WTC11 (cell line): ENCODE measurements at regions not wholly inside any gene's neighbourhood (a gene's known extent, or its start where the extent isn't known, plus 50 kb on each side); places are given as distances from the start of the nearest gene placed in this dataset.

Experiments used
- ATAC-seq: fragments of 200-7000 bp; cut with Tn5 transposase; 2 replicates; pipeline ENCODE4 v1.10.0; 2021; ENCODE audit warnings: mild to moderate bottlenecking, moderate library complexity
- CTCF ChIA-PET: fragments of 300-600 bp; sonication (Branson Sonifier 250); formaldehyde crosslinking; loops from one replicate; lab custom pipeline; 2021; ENCODE audit warnings: antibody characterized with exemption; lab: Charles Lee
- POLR2A ChIA-PET: fragments of 350-600 bp; sonication (Branson Sonifier 250); formaldehyde crosslinking; loops from one replicate; lab custom pipeline; 2021; ENCODE audit warnings: antibody characterized with exemption; lab: Charles Lee
- DNase-seq: peaks from one replicate; pipeline ENCODE4 v3.0.0; 2021; ENCODE audit warnings: low spot score
- H3K27ac Mint-ChIP-seq: 2 replicates; pipeline ENCODE4 v1.8.0; 2021; ENCODE audit warnings: mixed read lengths
- H3K27me3 Mint-ChIP-seq: 2 replicates; pipeline ENCODE4 v1.8.0; 2021; ENCODE audit warnings: low read depth, mild to moderate bottlenecking, moderate library complexity, mixed read lengths
- H3K36me3 Mint-ChIP-seq: 2 replicates; pipeline ENCODE4 v1.8.0; 2021; ENCODE audit warnings: mixed read lengths
- H3K4me1 Mint-ChIP-seq: 2 replicates; pipeline ENCODE4 v1.8.0; 2022; ENCODE audit warnings: mixed read lengths
- H3K4me3 Mint-ChIP-seq: 2 replicates; pipeline ENCODE4 v1.8.0; 2021; ENCODE audit warnings: mild to moderate bottlenecking, moderate library complexity, mixed read lengths
- H3K9me3 Mint-ChIP-seq: 2 replicates; pipeline ENCODE4 v1.8.0; 2021; ENCODE audit warnings: mixed read lengths
- ATF1 ChIP-seq: sonication (generic); formaldehyde crosslinking; IDR thresholded peaks from 2 replicates; pipeline ENCODE4 v1.8.1; 2023; ENCODE audit warnings: mild to moderate bottlenecking, moderate library complexity, missing genetic modification reagents
- CREM ChIP-seq: sonication (generic); formaldehyde crosslinking; IDR thresholded peaks from 2 replicates; pipeline ENCODE4 v1.8.1; 2022; ENCODE audit warnings: mild to moderate bottlenecking, missing genetic modification reagents, moderate library complexity
- FOXK1 ChIP-seq: sonication (generic); formaldehyde crosslinking; IDR thresholded peaks from 2 replicates; pipeline ENCODE4 v1.8.0; 2022; ENCODE audit warnings: mild to moderate bottlenecking, moderate library complexity, missing genetic modification reagents
- GRHL2 ChIP-seq: fragments of 250-450 bp; sonication (Bioruptor Pico); IDR thresholded peaks from 2 replicates; pipeline ENCODE4 v1.8.0; 2022; ENCODE audit warnings: mild to moderate bottlenecking, moderate library complexity; ENCODE audit not compliant: insufficient replicate concordance, severe bottlenecking
- GTF2I ChIP-seq: fragments of 250-450 bp; sonication (Bioruptor Pico); conservative IDR thresholded peaks from 2 replicates; pipeline ENCODE4 v1.4.0; 2021; ENCODE audit warnings: mild to moderate bottlenecking
- HMGA2 ChIP-seq: fragments of 250-450 bp; sonication (Bioruptor Pico); IDR thresholded peaks from 2 replicates; pipeline ENCODE4 v1.4.0; 2021; ENCODE audit warnings: mild to moderate bottlenecking, moderate library complexity
- RORB ChIP-seq: fragments of 250-450 bp; sonication (Bioruptor Pico); IDR thresholded peaks from 2 replicates; pipeline ENCODE4 v1.9.0; 2021; ENCODE audit warnings: mild to moderate bottlenecking
- TEAD1 ChIP-seq: sonication (generic); formaldehyde crosslinking; IDR thresholded peaks from 2 replicates; pipeline ENCODE4 v1.8.0; 2022; ENCODE audit warnings: mild to moderate bottlenecking, missing genetic modification reagents
- TP53 ChIP-seq: sonication (generic); formaldehyde crosslinking; IDR thresholded peaks from 2 replicates; pipeline ENCODE4 v1.8.1; 2023; ENCODE audit warnings: mild to moderate bottlenecking, missing genetic modification reagents
- ZNF232 ChIP-seq: sonication (generic); formaldehyde crosslinking; IDR thresholded peaks from 2 replicates; pipeline ENCODE4 v1.8.0; 2022; ENCODE audit warnings: mild to moderate bottlenecking, missing genetic modification reagents
- TF ChIP-seq, protein P1 (sequence below): fragments of 250-450 bp; sonication (Bioruptor Pico); IDR thresholded peaks from 2 replicates; pipeline ENCODE4 v1.9.0; 2021; ENCODE audit warnings: moderate library complexity, mild to moderate bottlenecking, inconsistent platforms, borderline replicate concordance
- TF ChIP-seq, protein P2 (sequence below): sonication (generic); formaldehyde crosslinking; IDR thresholded peaks from 2 replicates; pipeline ENCODE4 v1.8.1; 2023; ENCODE audit warnings: mild to moderate bottlenecking, missing genetic modification reagents
- TF ChIP-seq, protein P3 (sequence below): fragments of 250-450 bp; sonication (Bioruptor Pico); IDR thresholded peaks from 2 replicates; pipeline ENCODE4 v2.1.2; 2022; ENCODE audit warnings: mild to moderate bottlenecking, moderate library complexity
- TF ChIP-seq, protein P4 (sequence below): sonication (generic); formaldehyde crosslinking; IDR thresholded peaks from 2 replicates; pipeline ENCODE4 v1.8.1; 2023; ENCODE audit warnings: mild to moderate bottlenecking, missing genetic modification reagents, borderline replicate concordance
- TF ChIP-seq, protein P5 (sequence below): sonication (generic); formaldehyde crosslinking; IDR thresholded peaks from 2 replicates; pipeline ENCODE4 v1.8.0; 2023; ENCODE audit warnings: missing genetic modification reagents
- TF ChIP-seq, protein P6 (sequence below): fragments of 250-450 bp; sonication (Bioruptor Pico); conservative IDR thresholded peaks from 2 replicates; pipeline ENCODE4 v1.9.0; 2021; ENCODE audit warnings: mild to moderate bottlenecking

DNA sequence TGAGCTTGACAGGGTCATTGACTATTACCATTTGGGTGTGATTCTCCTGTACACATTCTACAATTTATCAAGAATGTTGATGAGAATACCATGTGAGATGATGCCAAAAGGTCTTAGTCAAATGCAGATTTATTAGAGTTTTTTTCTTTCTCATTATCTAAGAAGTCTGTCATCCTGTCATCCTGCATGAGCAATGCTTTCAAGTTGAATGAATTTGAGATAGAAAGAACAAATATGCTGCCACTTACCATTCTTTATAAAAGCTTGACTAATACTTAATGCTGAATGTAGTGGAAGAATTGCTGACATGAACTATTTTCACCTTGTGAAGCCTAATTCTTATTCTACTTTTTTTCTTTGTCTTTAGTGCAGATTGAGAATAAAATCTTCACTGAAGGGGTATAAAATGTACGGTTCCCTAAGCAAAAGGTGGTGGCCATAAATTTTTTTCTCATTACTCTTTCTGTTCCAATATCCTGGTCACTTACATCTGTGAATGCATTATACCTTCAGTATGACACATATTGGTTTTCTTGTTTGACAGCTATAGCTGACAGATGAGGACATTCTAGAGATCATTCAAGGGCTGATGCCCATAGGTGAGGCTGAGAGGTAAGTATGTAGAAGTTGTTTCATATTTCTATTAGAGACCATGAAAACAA, 1434.7 kb downstream of the SLITRK1 start:
- ATAC-seq: no peak
- no peaks in the 10 kb centered on the region for H3K9me3 Mint-ChIP-seq
- no peaks in the 10 kb centered on the region for H3K4me1 Mint-ChIP-seq
- DNase-seq: no peak
- CTCF ChIA-PET: no interaction called here
- no peak for TF ChIP-seq GRHL2 (CRISPR knock-in tag)
- TF ChIP-seq, protein P1, sequence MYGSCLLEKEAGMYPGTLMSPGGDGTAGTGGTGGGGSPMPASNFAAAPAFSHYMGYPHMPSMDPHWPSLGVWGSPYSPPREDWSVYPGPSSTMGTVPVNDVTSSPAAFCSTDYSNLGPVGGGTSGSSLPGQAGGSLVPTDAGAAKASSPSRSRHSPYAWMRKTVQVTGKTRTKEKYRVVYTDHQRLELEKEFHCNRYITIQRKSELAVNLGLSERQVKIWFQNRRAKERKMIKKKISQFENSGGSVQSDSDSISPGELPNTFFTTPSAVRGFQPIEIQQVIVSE (CRISPR knock-in tag): no peak
- TF ChIP-seq, protein P2, sequence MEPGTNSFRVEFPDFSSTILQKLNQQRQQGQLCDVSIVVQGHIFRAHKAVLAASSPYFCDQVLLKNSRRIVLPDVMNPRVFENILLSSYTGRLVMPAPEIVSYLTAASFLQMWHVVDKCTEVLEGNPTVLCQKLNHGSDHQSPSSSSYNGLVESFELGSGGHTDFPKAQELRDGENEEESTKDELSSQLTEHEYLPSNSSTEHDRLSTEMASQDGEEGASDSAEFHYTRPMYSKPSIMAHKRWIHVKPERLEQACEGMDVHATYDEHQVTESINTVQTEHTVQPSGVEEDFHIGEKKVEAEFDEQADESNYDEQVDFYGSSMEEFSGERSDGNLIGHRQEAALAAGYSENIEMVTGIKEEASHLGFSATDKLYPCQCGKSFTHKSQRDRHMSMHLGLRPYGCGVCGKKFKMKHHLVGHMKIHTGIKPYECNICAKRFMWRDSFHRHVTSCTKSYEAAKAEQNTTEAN: no peak
- TF ChIP-seq HMGA2 (CRISPR knock-in tag): no peak
- no peak for TF ChIP-seq TEAD1 (CRISPR knock-in tag)
- TF ChIP-seq, all 79 proteins: peak for 0
- no peak overlapping the region for H3K4me3 Mint-ChIP-seq
- POLR2A ChIA-PET: no interaction called here
- no peaks in the 10 kb centered on the region for H3K36me3 Mint-ChIP-seq
- no peak overlapping the region for H3K27ac Mint-ChIP-seq
- H3K27me3 Mint-ChIP-seq: no peaks in the 10 kb centered on the region

DNA sequence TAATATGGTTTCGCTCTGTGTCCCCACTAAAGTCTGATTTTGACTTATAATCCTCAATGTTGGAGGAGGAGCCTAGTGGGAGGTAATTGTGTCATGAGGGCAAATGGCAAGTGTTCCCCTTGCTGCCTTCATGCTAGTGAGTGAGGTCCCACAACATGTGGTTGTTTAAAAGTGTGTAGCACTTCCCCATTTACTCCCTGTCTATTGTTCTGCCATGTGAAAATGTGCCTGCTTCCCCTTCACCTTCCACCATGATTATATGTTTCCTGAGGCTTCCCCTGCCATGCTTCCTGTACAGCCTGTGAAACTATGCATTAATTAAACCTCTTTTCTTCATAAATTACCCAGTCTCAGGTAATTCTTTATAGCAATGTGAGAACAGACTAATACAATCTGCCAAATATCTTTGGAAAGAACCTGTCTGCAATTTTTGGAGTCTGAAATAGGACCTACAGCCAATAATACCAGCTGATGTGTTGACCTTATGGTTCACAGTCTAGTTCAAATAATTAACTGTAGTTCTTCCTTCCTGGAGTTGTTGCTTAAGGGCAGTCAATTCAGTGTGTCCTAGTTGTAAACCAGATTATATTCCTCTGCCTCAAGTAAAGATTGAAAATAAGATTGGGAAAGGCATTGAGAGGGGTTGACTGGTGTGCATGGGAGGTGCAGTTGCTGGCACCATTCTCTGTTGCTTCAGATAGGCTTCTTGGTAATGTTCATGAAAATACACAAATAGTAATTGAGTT, 1442.9 kb downstream of the SLITRK1 start:
- Mint-ChIP-seq H3K36me3 (peaks cover 13% of the 10 kb centered on the region), H3K9me3 (peaks cover 31% of the 10 kb centered on the region), H3K4me1 (no peaks in the 10 kb centered on the region), H3K4me3 (no peak overlapping the region), H3K27ac (no peak overlapping the region), H3K27me3 (no peaks in the 10 kb centered on the region)
- ATAC-seq (no peak), DNase-seq (no peak)
- ChIA-PET POLR2A (no interaction called here), CTCF (no interaction called here)
- TF ChIP-seq GTF2I (CRISPR knock-in tag): no peak
- TF ChIP-seq, protein P3, sequence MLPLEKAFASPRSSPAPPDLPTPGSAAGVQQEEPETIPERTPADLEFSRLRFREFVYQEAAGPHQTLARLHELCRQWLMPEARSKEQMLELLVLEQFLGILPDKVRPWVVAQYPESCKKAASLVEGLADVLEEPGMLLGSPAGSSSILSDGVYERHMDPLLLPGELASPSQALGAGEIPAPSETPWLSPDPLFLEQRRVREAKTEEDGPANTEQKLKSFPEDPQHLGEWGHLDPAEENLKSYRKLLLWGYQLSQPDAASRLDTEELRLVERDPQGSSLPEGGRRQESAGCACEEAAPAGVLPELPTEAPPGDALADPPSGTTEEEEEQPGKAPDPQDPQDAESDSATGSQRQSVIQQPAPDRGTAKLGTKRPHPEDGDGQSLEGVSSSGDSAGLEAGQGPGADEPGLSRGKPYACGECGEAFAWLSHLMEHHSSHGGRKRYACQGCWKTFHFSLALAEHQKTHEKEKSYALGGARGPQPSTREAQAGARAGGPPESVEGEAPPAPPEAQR (CRISPR knock-in tag): no peak
- TF ChIP-seq TP53 (CRISPR knock-in tag): no peak

DNA sequence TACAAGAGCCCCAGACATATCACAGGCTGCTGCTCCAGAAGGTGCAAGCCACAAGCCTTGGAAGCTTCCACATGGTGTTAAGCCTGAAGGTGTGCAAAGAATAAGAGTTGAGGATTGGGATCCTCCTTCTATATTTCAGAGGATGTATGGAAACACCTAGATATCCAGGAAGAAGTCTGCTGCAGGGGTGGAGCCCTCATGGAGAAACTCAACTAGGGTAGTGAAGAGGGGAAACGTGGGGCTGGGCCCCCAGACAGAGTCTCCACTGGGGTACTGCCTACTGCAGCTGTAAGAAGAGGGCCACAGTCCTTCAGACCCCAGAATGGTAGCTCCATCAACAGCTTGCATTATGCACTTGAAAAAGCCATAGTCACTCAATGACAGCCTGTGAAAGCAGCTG, 1444.0 kb downstream of the SLITRK1 start:
- Mint-ChIP-seq H3K27ac (no peak overlapping the region), H3K4me3 (no peak overlapping the region), H3K9me3 (peaks cover 31% of the 10 kb centered on the region), H3K27me3 (no peaks in the 10 kb centered on the region), H3K4me1 (no peaks in the 10 kb centered on the region), H3K36me3 (peaks cover 13% of the 10 kb centered on the region)
- CTCF ChIA-PET: no interaction called here
- DNase-seq (no peak), ATAC-seq (no peak)
- POLR2A ChIA-PET: no interaction called here
- TF ChIP-seq, protein P4, sequence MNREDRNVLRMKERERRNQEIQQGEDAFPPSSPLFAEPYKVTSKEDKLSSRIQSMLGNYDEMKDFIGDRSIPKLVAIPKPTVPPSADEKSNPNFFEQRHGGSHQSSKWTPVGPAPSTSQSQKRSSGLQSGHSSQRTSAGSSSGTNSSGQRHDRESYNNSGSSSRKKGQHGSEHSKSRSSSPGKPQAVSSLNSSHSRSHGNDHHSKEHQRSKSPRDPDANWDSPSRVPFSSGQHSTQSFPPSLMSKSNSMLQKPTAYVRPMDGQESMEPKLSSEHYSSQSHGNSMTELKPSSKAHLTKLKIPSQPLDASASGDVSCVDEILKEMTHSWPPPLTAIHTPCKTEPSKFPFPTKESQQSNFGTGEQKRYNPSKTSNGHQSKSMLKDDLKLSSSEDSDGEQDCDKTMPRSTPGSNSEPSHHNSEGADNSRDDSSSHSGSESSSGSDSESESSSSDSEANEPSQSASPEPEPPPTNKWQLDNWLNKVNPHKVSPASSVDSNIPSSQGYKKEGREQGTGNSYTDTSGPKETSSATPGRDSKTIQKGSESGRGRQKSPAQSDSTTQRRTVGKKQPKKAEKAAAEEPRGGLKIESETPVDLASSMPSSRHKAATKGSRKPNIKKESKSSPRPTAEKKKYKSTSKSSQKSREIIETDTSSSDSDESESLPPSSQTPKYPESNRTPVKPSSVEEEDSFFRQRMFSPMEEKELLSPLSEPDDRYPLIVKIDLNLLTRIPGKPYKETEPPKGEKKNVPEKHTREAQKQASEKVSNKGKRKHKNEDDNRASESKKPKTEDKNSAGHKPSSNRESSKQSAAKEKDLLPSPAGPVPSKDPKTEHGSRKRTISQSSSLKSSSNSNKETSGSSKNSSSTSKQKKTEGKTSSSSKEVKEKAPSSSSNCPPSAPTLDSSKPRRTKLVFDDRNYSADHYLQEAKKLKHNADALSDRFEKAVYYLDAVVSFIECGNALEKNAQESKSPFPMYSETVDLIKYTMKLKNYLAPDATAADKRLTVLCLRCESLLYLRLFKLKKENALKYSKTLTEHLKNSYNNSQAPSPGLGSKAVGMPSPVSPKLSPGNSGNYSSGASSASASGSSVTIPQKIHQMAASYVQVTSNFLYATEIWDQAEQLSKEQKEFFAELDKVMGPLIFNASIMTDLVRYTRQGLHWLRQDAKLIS (CRISPR knock-in tag): no peak
- TF ChIP-seq ATF1 (CRISPR knock-in tag): no peak
- no peak for TF ChIP-seq ZNF232 (CRISPR knock-in tag)
- no peak for TF ChIP-seq RORB (CRISPR knock-in tag)
- no peak for TF ChIP-seq FOXK1 (CRISPR knock-in tag)
- TF ChIP-seq CREM (CRISPR knock-in tag): no peak
- TF ChIP-seq, protein P5, sequence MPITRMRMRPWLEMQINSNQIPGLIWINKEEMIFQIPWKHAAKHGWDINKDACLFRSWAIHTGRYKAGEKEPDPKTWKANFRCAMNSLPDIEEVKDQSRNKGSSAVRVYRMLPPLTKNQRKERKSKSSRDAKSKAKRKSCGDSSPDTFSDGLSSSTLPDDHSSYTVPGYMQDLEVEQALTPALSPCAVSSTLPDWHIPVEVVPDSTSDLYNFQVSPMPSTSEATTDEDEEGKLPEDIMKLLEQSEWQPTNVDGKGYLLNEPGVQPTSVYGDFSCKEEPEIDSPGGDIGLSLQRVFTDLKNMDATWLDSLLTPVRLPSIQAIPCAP (CRISPR knock-in tag): no peak
- TF ChIP-seq, protein P6, sequence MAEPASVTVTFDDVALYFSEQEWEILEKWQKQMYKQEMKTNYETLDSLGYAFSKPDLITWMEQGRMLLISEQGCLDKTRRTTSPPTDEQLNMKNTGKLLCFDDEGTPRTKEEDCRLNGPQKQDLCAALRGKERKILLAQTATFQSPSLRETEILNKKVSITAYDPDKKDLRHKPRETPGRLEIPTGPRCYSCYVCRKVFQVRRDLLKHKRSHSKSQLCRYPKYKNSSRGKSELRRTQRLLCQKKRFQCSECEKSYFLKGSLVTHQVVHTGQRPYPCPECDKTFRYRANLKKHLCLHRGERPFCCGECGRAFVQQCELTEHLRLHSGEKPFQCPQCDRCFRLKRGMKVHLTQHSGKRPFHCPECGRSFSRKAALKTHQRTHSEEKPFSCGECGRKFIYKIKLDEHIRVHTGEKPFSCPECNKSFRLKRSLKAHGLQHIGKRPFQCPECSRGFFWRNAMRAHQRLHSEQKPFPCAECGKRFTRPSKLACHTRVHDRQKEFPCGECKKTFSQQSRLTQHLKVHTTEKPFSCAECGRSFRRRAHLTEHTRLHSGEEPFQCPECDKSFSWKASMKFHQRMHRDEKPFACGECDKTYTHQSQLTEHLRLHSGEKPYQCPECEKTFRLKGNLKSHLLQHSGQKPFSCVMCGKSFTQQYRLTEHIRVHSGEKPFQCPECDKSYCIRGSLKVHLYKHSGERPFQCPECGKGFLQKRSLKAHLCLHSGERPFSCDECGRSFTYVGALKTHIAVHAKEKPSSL (CRISPR knock-in tag): no peak
- TF ChIP-seq GTF2I (CRISPR knock-in tag): no peak
